Urothelium cell line (cell line): ENCODE measurements at regions not wholly inside any gene's neighbourhood (a gene's known extent, or its start where the extent isn't known, plus 50 kb on each side); places are given as distances from the start of the nearest gene placed in this dataset.
"Not testable (repeated sequence)": the region's sequence is repeated elsewhere in the genome, so short reads cannot be mapped to it uniquely, and the experiment has no call there.

ENCODE experiments used
- DNase-seq: peaks from one replicate; pipeline ENCODE4 v3.0.0; 2011; ENCODE audit warnings: low spot score, mixed read lengths
- FAIRE-seq: peaks from 2 replicates; lab custom pipeline; 2011; peaks lifted over from hg19 to GRCh38; lab: Jason Lieb, UNC

DNA sequence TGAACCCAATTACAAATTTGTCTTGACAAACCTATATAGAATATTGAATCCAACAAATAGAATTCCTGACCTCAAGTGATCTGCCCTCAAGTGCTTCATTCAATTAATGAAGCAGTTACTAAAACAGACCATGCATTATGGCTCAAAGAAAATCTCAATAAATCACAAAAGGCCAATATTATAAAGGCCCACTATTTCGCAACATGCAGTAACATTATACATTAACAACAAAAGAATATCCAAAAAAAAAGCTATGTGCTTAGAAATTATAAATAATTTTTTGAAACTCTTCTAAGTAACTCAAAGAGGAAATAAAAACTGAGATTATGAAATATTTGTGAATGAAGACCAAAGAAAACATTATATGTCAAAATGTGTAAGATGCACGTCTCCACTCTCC, 177.7 kb downstream of the ZNF674 start:
- FAIRE-seq (no peak), DNase-seq (no peak)

DNA sequence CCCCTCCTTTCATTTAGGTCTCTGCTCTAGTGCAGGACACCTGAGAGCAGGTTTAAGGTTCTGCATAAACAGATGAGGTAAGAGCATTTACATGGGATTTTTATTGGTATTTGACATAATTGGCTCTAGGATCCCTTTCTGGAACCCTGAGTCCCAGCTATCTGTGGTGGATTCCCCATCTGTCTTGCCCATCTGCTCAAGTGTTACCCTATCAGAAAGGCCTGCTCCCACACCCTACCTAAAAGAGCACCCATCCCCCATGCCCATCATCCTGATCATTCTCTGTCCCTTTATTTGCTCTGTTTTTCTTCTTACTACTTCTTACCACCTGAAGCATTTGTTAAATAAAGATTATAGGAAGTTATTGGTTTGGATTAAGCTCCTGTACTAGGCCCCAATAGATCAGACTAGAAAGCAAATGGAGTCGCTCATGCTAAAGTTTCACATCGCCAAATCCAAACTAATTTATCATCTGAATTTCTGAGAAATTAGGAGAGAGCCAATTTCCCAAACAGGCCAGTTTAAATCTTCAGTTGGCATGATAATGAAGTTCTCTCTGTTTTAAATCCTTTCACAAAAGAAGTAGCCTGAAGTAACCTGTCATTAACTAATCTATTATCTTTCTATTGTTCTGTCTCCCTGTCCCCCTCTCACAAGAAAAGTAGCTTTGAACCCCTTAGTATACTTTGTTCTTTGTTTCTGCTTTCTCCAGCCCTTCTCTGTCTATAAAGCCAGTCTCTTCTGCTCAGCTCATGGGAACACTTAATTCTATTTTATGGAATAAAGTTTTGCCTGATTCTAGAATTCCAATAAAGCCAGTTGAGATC, 178.6 kb downstream of the ZNF674 start:
- no peak for DNase-seq
- no peak for FAIRE-seq

DNA sequence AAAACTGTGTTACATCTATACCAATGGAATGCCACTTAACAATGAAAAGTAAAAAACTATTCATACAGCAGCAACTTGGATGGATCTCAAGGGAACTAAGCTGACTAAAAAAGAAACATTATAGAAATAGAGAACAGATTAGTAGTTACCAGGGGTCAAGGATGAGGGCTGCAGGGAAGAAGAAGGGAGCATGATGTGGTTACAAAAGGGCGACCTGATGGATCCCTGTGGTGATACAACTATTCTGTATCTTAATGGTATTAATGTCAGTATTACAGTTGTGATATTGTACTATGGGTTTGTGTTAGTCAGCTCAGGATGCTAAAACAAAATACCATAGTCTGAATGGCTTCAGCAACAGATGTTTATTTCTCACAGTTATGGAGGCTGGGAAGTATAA, 190.7 kb downstream of the ZNF674 start:
- no peak for DNase-seq
- FAIRE-seq, result no peak

DNA sequence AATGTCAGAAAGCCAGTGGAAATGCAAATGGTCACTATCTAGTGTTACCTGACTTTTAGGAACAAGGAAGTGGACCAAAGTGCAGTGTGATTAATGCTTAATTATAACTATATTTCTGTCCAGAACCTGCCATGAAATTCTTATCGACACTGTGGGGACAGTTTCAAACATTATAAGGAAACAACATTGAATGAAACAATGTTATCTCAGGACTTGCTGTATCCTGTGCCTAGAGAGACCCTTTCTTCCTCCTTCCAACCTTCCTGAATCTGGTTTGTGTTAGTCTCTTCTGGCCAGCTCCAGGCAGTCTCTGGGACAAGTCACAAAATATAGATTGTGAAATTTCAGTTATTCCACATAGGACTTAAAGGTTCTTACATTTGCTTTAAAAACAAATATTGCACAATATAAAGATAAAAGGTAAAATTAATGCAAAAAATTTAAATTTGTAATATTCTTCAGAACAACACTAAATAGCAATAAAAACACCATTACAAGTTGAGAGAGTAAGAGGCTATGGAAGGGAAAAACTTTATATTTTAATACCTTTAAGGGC, 203.4 kb downstream of the ZNF674 start:
- FAIRE-seq, result no peak
- no peak for DNase-seq

DNA sequence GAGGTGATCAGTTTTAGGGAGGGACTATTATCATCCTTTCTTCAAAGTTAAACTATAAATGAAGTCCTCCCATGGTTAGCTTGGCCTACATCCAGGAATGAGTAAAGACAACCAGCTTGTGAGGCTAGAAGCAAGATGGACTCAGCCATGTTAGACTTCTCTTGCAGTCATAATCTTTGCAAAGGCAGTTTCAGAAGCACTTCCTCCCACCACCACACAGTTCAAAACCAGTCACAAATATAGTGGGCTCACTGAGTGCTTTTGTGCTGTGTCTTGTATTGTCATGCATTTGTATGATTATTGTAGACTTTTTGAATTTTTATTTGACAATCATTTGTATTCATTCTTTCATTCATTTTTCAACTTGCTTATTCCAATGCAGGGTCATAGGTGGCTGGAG, 204.5 kb downstream of the ZNF674 start:
- DNase-seq (no peak), FAIRE-seq (no peak)

DNA sequence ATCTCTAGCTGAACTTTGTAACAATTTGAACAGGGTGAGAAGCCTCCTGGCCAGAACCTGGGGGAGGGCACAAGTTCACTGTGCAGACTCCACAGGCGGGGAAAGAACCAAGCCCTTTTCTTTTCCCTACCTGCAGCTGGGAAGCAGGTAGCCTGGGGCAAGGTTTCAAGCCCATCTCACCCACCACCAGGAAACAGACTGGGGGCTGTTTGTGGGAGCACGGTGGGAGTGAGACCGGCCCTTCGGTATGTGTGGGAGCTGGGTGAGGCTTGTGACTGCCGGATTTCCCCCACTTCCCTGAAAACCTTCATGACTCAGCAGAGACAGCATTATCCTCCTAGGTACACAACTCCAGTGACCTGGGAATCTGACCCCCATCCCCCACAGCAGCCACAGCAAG, 211.7 kb downstream of the ZNF674 start:
- DNase-seq (no peak), FAIRE-seq (no peak)

DNA sequence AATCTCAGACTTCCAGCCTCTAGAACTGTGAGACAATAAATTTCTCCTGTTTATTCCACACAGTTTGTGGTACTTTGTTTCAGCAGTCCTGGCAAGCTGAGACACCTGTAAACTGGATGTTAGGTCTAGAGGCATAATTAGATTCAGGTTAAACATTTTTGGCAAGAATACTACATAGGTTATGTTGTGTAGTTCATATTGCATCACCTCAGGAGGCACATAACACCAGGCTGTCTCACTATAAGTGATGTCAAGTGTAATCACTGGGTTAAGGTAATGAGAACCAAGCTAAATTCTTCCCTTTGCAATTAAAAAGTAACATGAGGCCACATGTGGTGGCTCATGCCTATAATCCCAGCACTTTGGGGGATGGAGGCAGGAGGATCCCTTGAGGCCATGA, 214.2 kb downstream of the ZNF674 start:
- no peak for FAIRE-seq
- no peak for DNase-seq

DNA sequence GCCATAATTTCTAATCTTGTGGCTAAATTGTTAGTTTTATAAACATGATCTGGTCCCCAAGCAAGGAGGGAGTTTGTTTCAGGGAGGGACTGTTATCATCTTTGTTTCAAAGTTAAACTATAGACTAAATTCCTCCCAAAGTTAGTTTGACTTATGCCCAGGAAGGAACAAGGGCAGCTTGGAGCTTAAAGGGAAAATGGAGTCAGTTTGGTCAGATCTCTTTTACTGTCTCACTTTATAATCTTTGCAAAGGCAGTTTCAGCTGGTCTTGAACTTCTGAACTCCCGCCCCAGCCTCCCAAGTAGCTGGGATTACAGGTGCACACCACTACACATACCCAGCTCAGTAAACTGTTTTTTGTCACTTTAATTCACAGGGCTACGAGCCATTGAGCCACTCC, 214.7 kb downstream of the ZNF674 start:
- no peak for DNase-seq
- no peak for FAIRE-seq

DNA sequence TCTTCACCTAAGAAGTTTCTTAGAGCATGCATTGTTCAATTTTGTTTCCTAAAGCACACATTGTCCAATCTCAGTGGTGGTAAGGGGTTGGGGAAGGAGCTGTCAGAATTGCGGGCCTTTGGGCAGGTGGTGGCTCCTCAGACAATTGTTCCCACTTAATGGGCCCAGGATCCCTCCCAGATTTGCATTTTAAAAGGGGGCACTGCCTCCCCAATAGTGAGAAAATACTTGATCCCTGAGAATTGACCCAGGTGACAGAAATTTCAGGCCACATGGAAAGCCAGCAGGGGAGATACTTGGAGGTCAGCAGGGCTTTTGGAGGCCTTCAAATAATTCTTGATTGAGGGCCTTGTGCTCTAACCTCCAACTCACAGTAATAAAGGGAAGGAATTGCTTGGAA, 217.1 kb downstream of the ZNF674 start:
- DNase-seq (no peak), FAIRE-seq (no peak)

DNA sequence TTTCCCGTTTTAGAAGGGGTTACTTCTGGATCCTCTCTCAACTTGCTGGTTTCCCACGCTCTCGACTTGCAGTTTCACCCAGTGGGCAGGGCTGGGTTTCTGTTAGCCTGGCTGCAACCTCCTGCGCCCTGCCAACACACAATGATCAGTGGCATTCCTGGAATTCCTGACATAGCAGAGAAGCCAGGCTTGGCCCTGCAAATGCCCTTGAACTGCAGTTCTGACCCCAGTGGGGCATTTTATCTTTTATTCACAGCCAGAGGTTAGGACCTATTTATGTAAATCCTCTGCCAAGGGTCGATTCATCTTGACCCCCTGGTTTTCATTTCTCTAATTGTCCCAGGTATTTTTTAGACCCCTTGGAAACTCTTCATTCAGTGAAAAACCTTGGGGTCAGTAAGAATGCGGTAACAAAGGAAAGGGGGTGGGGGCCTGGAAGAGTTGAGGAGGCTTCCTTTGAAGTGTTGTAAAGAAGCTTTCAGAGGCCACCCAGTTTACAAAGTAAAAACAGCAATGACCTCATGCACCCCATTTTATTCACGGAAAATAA, 217.6 kb downstream of the ZNF674 start:
- DNase-seq (peak; percentile 80), FAIRE-seq (no peak)

DNA sequence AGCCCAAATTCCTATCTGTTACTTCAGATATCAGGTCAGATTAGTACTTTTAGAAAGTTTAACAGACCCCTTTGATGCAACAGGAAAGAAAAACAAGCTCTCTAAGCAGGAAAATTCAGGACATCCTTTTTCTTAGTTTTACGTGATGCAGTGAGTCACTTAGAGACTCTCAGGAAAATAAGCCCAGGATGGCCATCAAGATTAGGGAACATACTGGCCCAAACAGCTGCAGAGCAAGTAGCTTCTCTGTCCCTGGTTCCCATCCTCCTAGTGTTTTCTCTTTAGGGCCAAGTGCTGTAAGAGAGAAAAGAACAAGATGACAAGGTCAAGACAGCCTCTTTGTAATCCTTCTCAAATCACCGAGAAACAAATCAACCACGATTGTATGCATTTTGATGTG, 219.1 kb downstream of the ZNF674 start:
- DNase-seq (no peak), FAIRE-seq (no peak)

DNA sequence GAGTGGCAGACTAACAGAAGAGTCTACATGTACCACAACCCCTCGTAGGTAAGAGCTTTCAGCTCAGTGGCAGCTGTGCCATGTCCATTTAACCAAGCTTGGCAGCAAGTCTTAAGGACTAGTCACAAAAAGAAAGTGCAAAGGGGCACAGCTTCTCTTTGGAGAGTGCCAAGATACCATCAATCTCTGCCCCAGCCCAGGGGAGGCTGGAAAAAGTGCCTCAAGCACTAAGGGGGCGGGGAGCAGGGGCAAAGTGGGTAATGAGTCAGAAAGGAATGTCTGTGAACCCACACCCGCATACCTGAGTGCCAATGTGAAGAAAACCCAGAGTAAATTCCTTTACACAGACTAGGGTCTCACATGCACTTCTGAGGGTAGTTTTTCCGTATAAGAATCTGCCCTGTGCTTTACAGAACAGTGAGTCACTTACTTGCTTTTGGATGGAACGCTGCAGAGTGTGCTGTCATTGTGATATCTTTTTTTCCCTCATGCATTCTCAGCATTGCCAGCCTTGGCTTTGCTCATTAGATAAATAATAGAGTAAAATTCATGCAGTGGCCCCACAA, 219.8 kb downstream of the ZNF674 start:
- DNase-seq (peak; percentile 80), FAIRE-seq (no peak)

DNA sequence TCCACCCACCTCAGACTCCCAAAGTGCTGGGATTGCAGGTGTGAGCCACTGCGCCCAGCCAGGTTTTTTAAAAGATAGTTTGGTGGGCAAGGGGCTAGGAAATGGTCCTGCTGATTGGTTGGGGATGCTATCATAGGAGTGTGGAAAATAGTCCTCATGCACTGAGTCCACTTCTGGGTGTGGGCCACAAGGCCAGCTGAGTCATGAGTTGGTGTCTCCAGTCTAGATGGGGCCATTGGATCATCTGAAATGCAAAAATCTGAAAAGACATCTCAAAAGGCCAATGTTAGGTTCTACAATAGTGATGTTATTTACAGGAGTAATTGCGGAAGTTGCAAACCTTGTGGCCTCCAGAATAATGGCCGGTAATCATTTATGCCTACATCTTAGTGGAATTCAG, 221.1 kb downstream of the ZNF674 start:
- FAIRE-seq (no peak), DNase-seq (no peak)

DNA sequence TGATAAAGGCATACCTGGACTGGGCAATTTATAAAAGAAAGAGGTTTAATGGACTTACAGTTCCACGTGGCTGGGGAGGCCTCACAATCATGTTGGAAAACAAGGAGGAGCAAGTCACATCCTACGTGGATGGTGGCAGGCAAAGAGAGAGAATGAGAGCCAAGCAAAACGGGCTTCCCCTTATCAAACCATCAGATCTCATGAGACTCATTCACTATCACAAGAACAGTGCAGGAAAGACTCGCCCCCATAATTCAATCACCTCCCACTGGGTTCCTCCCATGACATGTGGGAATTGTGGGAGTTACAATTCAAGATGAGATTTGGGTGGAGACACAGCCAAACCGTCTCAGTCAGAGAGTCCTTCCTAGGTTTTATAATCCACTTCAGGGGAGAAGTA, 222.3 kb downstream of the ZNF674 start:
- not testable (repeated sequence) for FAIRE-seq, DNase-seq

DNA sequence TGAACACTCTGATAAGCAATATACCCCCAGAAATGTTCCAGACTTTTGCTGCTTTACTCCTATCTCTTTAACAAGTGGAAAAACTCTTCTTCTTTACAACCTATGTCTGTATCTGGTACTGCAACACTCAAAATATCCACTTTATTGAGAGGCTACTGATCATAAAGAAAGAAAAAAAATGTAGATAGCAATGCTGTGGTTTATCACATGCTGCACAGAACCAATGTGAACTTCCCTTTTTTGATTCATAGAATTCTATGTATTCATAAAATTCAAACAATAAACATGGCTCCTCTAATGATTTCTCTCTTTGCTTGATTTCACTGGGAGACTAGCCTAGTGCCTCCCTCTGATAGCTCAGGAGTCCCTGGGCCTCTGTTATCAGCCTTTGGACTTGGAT, 223.5 kb downstream of the ZNF674 start:
- DNase-seq (no peak), FAIRE-seq (no peak)

DNA sequence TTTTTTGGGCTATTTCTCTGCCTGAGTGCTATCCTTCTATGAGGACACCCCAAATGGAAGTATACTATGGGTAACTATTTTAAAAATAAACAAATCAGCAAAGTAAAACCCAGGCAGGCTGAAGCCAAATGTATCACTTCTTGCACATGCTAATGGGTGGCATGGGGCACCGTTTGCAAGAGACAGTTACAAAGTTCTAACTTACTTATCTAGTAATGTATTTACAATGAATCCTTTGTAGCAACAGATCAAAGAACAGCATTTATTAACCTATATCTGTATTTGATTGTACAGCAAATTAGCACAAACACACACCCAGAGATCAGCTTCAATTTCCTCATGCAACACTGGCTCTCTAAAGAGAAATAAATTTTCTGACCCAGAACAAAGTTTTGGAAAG, 225.5 kb downstream of the ZNF674 start:
- FAIRE-seq (no peak), DNase-seq (no peak)

DNA sequence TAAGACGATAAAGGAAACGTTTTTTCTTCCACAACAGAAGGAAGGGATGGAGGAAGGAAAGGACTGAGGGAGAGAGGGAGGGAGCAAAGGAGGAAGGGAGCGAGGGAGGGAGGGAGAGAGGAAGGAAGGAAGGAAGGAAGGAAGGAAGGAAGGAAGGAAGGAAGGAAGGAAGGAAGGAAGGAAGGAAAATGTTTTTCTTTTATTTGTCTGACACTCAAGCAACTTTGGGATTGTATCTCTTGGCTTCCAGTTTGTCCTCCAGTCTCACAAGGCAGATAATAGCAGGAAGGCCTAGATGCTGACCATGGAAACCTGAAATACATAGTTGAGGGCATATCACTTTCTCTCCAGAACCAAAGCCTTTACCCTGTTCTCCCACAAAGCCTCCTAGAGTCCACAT, 226.7 kb downstream of the ZNF674 start:
- no peak for DNase-seq
- no peak for FAIRE-seq

DNA sequence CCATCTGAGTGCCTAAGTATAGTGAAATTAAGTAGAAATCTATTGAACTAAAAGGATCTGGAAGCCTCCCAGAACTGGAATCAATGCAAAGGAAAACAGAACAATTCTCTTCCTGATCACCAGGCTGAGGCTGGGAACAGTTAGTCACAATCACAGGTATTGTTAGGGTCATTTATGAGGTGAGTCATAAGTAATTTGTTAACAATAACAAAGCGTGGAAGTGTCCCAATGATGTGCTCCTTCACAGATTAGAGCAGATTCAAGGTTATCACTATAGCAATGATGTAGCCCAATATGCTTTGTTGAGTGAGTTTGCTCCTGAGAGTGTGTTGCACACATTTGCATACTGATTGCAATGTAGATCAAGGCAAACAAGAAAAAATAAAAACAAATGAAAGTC, 228.1 kb downstream of the ZNF674 start:
- FAIRE-seq, result no peak
- peak; percentile 28 for DNase-seq

DNA sequence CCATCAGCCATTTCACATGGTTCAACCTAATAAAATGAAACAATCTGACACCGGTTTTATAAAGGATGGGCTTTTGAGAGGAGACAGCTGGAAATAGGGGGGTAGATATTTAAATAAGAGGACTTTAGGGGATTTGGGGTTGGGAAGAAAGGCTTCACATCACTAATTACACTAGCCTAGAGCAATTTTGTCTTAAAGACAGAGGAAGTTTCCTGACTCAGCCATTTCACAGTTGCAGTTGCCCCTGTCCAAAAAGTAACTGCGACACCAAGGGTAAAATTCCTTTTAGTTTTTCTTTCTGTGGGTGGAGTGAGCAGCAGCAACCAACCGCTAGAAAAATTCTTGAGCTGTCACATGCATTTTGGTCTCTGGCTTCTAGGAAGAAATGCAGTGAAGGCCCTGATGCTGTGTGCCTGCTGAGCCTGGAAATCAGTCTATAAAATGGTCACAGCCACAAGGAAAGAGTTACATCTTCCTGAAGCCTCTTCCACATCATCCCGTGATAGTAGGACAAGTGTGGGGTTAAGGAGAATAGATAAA, 233.6 kb downstream of the ZNF674 start:
- FAIRE-seq (no peak), DNase-seq (no peak)

DNA sequence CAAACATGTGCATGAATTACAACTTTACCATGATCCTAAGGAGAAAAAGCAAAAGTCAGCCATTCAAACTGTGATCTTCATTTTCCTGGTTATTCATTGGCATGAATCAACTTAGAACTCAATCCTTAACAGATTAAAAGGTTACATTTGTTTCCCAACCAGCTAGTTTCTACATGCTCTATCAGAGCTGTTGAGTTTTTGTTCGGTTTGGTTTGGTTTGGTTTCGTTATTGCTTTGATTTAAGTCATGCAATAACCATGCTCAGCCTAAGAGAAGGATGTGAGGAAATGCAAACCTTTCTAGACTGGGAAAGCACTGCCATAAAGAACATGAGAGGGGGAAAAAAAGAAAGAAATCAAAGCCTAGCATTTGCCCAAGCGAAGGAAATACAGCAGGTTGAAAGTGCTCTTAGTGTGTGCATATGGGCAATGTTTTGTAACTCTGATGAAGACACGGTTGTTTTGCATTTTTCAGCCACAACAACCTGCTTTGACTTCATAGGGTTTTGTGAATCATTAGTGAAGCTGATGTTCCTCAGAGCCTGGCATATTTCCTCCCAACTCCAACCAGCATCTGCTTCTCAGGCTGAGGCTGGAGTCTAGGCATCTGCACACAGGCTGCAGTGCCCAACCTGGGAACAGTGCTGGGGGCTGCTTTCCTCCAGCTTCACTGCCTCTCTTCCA, 234.3 kb downstream of the ZNF674 start:
- no peak for DNase-seq
- FAIRE-seq, result no peak

DNA sequence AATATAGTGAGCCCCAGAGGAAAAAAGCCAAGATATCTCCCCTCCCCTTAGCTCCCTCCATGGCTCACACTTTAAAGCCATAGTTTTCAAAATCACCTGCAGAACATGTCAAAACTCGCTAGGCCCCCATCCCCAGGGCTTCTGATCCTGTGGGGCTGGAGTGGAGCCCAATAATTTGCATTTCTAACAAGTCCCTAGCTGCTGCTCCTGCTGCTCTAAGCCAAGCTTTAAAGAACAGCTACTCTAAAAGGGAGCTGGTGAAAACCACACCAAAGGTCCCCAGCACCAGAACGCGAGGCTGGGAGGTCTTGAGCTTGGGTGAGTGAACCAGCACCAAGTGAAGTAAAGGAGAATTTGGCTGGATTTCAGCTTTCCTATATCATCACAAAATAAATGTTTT, 237.1 kb downstream of the ZNF674 start:
- FAIRE-seq (no peak), DNase-seq (no peak)
